SU-DHL-6 (cell line): ENCODE measurements at regions not wholly inside any gene's neighbourhood (a gene's known extent, or its start where the extent isn't known, plus 50 kb on each side); places are given as distances from the start of the nearest gene placed in this dataset.

Source experiments
- EZH2phosphoT487 ChIP-seq: fragments of 200-600 bp; sonication (generic), shearing (Covaris generic); conservative IDR thresholded peaks from 2 replicates; pipeline ENCODE4 v1.6.1; 2018; ENCODE audit warnings: mild to moderate bottlenecking, antibody characterized with exemption, low read length, moderate library complexity, mixed read lengths
- TF ChIP-seq, protein P1 (sequence below): fragments of 200-600 bp; sonication (generic); IDR thresholded peaks from one replicate; pipeline ENCODE4 v1.5.1; 2017; ENCODE audit warnings: antibody characterized with exemption, mild to moderate bottlenecking, low read length, moderate library complexity; ENCODE audit not compliant: insufficient read depth, poor library complexity, severe bottlenecking

DNA sequence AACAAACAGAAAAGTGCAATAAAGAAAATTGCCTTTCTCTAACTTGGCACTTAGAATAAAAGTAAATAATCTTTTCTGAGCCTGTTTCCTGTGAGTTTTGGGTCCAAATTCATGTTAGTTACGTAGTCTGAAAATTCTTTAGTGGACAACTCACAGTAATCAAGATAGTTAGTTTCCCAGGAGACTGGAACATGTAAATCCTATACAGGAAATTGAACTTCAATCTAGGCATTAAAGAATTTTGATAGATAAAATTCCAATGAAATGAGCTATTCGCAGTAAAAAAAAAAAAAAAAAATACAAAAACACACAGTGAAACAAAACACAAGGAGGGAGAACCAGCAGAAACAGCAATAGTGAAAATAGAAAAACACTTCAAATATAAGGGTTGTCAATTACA is 83.8 kb upstream of the REG3G start:
- TF ChIP-seq, protein P1, sequence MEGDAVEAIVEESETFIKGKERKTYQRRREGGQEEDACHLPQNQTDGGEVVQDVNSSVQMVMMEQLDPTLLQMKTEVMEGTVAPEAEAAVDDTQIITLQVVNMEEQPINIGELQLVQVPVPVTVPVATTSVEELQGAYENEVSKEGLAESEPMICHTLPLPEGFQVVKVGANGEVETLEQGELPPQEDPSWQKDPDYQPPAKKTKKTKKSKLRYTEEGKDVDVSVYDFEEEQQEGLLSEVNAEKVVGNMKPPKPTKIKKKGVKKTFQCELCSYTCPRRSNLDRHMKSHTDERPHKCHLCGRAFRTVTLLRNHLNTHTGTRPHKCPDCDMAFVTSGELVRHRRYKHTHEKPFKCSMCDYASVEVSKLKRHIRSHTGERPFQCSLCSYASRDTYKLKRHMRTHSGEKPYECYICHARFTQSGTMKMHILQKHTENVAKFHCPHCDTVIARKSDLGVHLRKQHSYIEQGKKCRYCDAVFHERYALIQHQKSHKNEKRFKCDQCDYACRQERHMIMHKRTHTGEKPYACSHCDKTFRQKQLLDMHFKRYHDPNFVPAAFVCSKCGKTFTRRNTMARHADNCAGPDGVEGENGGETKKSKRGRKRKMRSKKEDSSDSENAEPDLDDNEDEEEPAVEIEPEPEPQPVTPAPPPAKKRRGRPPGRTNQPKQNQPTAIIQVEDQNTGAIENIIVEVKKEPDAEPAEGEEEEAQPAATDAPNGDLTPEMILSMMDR, result no peak
- TF ChIP-seq EZH2phosphoT487, result no peak
